GM23248 (cell line): ENCODE measurements at regions not wholly inside any gene's neighbourhood (a gene's known extent, or its start where the extent isn't known, plus 50 kb on each side); places are given as distances from the start of the nearest gene placed in this dataset.
"Not testable (repeated sequence)": the region's sequence is repeated elsewhere in the genome, so short reads cannot be mapped to it uniquely, and the experiment has no call there.

Experiments used
- DNase-seq: peaks from one replicate; pipeline ENCODE4 v3.0.0-alpha.2; 2015
- H2AFZ ChIP-seq: fragments of 200-600 bp; sonication (generic); 2 replicates; pipeline ENCODE4 v1.6.1; 2016; ENCODE audit warnings: antibody characterized with exemption
- H3F3A ChIP-seq: fragments of 200-600 bp; sonication (generic); 2 replicates; pipeline ENCODE4 v1.6.1; 2016; ENCODE audit warnings: mild to moderate bottlenecking, antibody characterized with exemption, mixed run types; ENCODE audit not compliant: insufficient read depth
- H3K27ac ChIP-seq: fragments of 200-600 bp; sonication (generic); 2 replicates; pipeline ENCODE4 v1.5.1; 2016; ENCODE audit warnings: mild to moderate bottlenecking
- H3K27me3 ChIP-seq: fragments of 200-600 bp; sonication (generic); replicated peaks from 2 replicates; pipeline ENCODE4 v1.6.1; 2016; ENCODE audit warnings: mild to moderate bottlenecking; ENCODE audit not compliant: insufficient read depth
- H3K36me3 ChIP-seq: fragments of 200-600 bp; sonication (generic); 2 replicates; pipeline ENCODE4 v1.6.1; 2016; ENCODE audit warnings: low read depth, mild to moderate bottlenecking
- H3K4me1 ChIP-seq: fragments of 200-600 bp; sonication (generic); 2 replicates; pipeline ENCODE4 v1.6.1; 2016; ENCODE audit warnings: mild to moderate bottlenecking; ENCODE audit not compliant: insufficient read depth
- H3K4me2 ChIP-seq: fragments of 200-600 bp; sonication (generic); one replicate; pipeline ENCODE4 v1.6.1; 2016; ENCODE audit warnings: mild to moderate bottlenecking; ENCODE audit not compliant: unreplicated experiment
- H3K4me3 ChIP-seq: fragments of 200-600 bp; sonication (generic); 2 replicates; pipeline ENCODE4 v1.5.1; 2016; ENCODE audit warnings: mild to moderate bottlenecking
- H3K79me2 ChIP-seq: fragments of 200-600 bp; sonication (generic); 2 replicates; pipeline ENCODE4 v1.6.1; 2016; ENCODE audit warnings: mild to moderate bottlenecking; ENCODE audit not compliant: insufficient read depth
- H3K9ac ChIP-seq: fragments of 200-600 bp; sonication (generic); 2 replicates; pipeline ENCODE4 v1.6.1; 2016; ENCODE audit warnings: mild to moderate bottlenecking
- H3K9me2 ChIP-seq: fragments of 200-600 bp; sonication (generic); 2 replicates; pipeline ENCODE4 v1.6.1; 2016; ENCODE audit warnings: mixed run types, mild to moderate bottlenecking, moderate library complexity; ENCODE audit not compliant: insufficient read depth
- H3K9me3 ChIP-seq: fragments of 200-600 bp; sonication (generic); one replicate; pipeline ENCODE4 v1.6.1; 2017; ENCODE audit warnings: low read depth
- H4K20me1 ChIP-seq: fragments of 200-600 bp; sonication (generic); 2 replicates; pipeline ENCODE4 v1.6.0; 2016; ENCODE audit not compliant: insufficient read depth
- EZH2 ChIP-seq: fragments of 200-600 bp; sonication (generic); IDR thresholded peaks from 2 replicates; pipeline ENCODE4 v1.6.1; 2018; ENCODE audit warnings: antibody characterized with exemption, mild to moderate bottlenecking; ENCODE audit not compliant: insufficient read depth, poor library complexity, severe bottlenecking
- EZH2phosphoT487 ChIP-seq: fragments of 200-600 bp; sonication (generic); IDR thresholded peaks from 2 replicates; pipeline ENCODE4 v1.6.1; 2018; ENCODE audit warnings: antibody characterized with exemption, moderate library complexity, mild to moderate bottlenecking, low read depth; ENCODE audit not compliant: insufficient read depth
- WGBS, 2 experiments: methylation state at CpG; one replicate each; pipeline ENCODE4 v1.1.6; 2015 to 2017; ENCODE audit warnings: low lambda C conversion rate in 2 of 2, low coverage in 1 of 2; ENCODE audit errors: missing lambda C conversion rate in 2 of 2; 5-methylcytosine and 5-hydroxymethylcytosine counted together
- in situ Hi-C: fragments of 300-500 bp; cut with MboI; formaldehyde crosslinking; loops from 2 replicates; pipeline ENCODE4 v1.15.0; 2020

DNA sequence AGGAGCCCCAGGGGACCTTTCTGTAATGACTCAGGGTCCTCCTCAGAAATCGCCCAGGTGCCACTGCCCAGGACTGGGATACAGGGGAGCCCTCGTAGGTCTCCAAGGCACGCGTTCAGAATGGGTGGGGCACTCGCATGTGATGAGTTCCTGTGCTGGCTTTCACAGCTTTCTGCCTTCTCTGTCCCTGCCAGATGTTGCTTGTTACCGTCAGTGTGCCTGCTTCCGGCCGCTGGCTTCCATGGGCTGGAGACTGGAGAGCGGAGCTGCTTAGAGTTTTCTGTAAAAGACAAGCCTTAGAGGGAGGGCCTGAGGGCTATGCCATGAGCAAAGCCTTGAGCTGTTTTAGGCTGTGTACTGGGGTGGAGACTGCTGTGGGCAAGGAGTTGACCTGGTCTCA is 75.0 kb upstream of the SLC24A4 start:
- no peaks in the 10 kb centered on the region for H3K79me2 ChIP-seq
- no peak for TF ChIP-seq EZH2phosphoT487
- H3K4me2 ChIP-seq, result no peak overlapping the region
- peaks cover 41% of the 10 kb centered on the region for H3K27me3 ChIP-seq
- H3K9me3 ChIP-seq, result no peaks in the 10 kb centered on the region
- H3K4me3 ChIP-seq, result no peak overlapping the region
- no peak overlapping the region for H3K27ac ChIP-seq
- no peaks in the 10 kb centered on the region for H4K20me1 ChIP-seq
- H3K4me1 ChIP-seq, result no peaks in the 10 kb centered on the region
- H3K36me3 ChIP-seq, result no peaks in the 10 kb centered on the region
- no peaks in the 10 kb centered on the region for H3F3A ChIP-seq
- no peak overlapping the region for H3K9ac ChIP-seq
- no peaks in the 10 kb centered on the region for H3K9me2 ChIP-seq
- H2AFZ ChIP-seq, result no peak overlapping the region
- 2 to 4% methylated on average over 9 of the region's 9 CpGs for WGBS, 2 experiments
- in situ Hi-C loops, result no loop called here
- no peak for DNase-seq

DNA sequence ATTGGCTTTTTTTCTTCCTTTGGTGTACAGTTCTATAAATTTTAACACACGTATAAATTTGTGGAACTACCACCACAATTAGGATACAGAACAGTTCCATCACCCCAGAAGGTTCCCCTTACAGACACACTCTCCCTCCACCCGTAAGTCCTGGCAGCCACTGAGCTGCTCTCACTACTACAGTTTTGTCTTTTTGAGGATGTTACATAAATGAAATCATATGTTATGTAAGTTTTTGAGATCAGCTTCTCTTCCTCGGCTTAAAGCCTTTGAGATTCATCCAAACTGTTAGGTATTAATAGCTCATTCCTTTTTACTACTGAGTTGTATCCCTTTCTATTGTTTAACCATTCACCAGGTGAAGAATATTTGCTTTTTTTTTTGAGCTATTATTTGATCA is 74.3 kb upstream of the SLC24A4 start:
- Histone ChIP-seq H3K4me2 (no peak overlapping the region), H3K9me3 (no peaks in the 10 kb centered on the region), H4K20me1 (no peaks in the 10 kb centered on the region), H3K36me3 (no peaks in the 10 kb centered on the region), H3K9me2 (no peaks in the 10 kb centered on the region), H2AFZ (no peak overlapping the region), H3F3A (no peaks in the 10 kb centered on the region), H3K9ac (no peak overlapping the region), H3K27me3 (peaks cover 48% of the 10 kb centered on the region), H3K79me2 (no peaks in the 10 kb centered on the region), H3K27ac (no peak overlapping the region), H3K4me1 (no peaks in the 10 kb centered on the region), H3K4me3 (no peak overlapping the region)
- in situ Hi-C loops, result no loop called here
- WGBS, 2 experiments, result 1 to 3% methylated on average over 3 of the region's 3 CpGs
- DNase-seq, result no peak
- TF ChIP-seq EZH2phosphoT487 (no peak), EZH2 (no peak)

DNA sequence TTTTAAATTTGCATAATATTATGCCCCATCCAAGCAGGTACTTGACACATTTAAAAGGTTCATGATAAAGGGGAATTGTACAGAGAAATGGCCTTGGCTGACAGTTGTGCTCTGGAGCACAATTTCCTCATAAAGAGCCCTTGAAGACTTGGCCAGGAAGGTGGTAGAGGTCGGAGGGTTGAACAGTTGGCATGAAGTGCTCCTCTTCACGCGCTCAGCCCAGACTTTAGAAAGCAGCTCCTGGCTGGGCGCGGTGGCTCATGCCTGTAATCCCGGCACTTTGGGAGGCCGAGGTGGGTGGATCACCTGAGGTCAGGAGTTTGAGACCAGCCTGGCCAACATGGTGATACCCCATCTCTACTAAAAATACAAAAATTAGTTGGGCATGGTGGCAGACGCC is 72.6 kb upstream of the SLC24A4 start:
- in situ Hi-C loops, result not testable (repeated sequence)
- 66 to 71% methylated on average over 8 of the region's 8 CpGs for WGBS, 2 experiments
- peaks cover 54% of the 10 kb centered on the region for H3K27me3 ChIP-seq

DNA sequence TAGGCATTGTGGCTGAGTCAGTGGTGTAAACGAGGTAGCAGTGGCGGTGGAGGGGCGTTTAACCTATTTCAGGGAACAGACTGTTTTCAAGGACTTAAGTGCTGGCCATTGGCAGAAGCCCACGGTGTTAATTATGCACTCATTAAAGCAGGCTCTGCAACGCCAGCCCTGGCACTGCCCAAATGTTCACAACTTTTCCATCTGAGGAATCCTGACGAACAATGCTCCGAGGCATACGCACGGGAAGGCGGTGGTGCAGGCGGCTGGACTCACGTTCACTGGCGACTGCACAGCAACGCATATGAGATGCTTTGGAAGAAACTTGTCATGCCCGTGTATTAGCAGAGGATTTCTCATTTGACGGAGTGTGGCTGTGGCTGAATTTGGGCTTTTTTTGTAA is 70.6 kb upstream of the SLC24A4 start:
- no peak for DNase-seq
- H3K4me2 ChIP-seq, result no peak overlapping the region

More for the DNA sequence above, 72.6 kb upstream of the SLC24A4 start:
- H3K9me2 ChIP-seq, H3K4me2 ChIP-seq, H3K4me3 ChIP-seq, DNase-seq, H3K9ac ChIP-seq, H3F3A ChIP-seq, H3K9me3 ChIP-seq, H3K36me3 ChIP-seq, H3K4me1 ChIP-seq, H2AFZ ChIP-seq, H4K20me1 ChIP-seq, H3K79me2 ChIP-seq, H3K27ac ChIP-seq: not testable (repeated sequence)

DNA sequence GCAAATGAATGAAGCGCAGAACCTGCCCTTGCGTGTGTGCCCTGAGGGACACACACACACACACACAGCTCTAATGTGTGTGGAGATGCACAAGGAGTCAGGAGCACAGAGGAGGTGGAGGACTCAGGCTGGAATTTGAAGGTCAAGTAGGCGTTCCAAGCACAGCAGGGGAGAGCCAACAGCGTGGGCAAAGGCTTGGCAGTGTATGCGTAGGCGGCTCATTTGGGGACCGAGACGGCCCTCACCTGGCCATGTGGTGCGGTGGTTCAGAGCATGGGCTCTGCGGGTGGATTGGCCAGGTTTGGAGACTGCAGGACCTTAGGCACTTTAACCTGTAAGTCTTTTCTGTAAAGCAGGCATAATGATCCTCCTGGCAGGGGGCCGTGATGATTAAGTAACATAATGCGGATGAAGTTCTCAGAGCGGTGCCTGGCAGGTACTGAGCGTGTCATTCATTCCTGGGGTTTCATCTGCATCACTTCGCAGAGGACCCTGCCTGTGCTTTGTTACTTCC is 69.5 kb upstream of the SLC24A4 start:
- TF ChIP-seq EZH2 (no peak), EZH2phosphoT487 (no peak)
- Histone ChIP-seq H3K9ac (no peak overlapping the region), H3K36me3 (no peaks in the 10 kb centered on the region), H3K4me2 (no peak overlapping the region), H4K20me1 (no peaks in the 10 kb centered on the region), H3K9me2 (no peaks in the 10 kb centered on the region), H3K27me3 (peaks cover 65% of the 10 kb centered on the region), H3K27ac (no peak overlapping the region), H2AFZ (no peak overlapping the region), H3K9me3 (no peaks in the 10 kb centered on the region), H3F3A (no peaks in the 10 kb centered on the region), H3K4me1 (no peaks in the 10 kb centered on the region), H3K4me3 (no peak overlapping the region), H3K79me2 (no peaks in the 10 kb centered on the region)
- DNase-seq, result no peak
- 62 to 63% methylated on average over 15 of the region's 15 CpGs for WGBS, 2 experiments
- in situ Hi-C loops, result no loop called here

More for the DNA sequence above, 70.6 kb upstream of the SLC24A4 start:
- no peak overlapping the region for H3K27ac ChIP-seq
- H2AFZ ChIP-seq, result no peak overlapping the region
- no peaks in the 10 kb centered on the region for H3K79me2 ChIP-seq
- H4K20me1 ChIP-seq, result no peaks in the 10 kb centered on the region
- no peaks in the 10 kb centered on the region for H3F3A ChIP-seq
- H3K4me1 ChIP-seq, result no peaks in the 10 kb centered on the region
- WGBS, 2 experiments, result 47 to 54% methylated on average over 16 of the region's 16 CpGs
- no peak for TF ChIP-seq EZH2phosphoT487
- no peak for TF ChIP-seq EZH2
- in situ Hi-C loops, result no loop called here
- no peaks in the 10 kb centered on the region for H3K36me3 ChIP-seq
- H3K9ac ChIP-seq, result no peak overlapping the region
- H3K9me2 ChIP-seq, result no peaks in the 10 kb centered on the region
- H3K4me3 ChIP-seq, result no peak overlapping the region
- H3K9me3 ChIP-seq, result no peaks in the 10 kb centered on the region
- peaks cover 72% of the 10 kb centered on the region for H3K27me3 ChIP-seq
